DMS53 (cell line): ENCODE measurements at regions not wholly inside any gene's neighbourhood (a gene's known extent, or its start where the extent isn't known, plus 50 kb on each side); places are given as distances from the start of the nearest gene placed in this dataset.
"Not testable (repeated sequence)": the region's sequence is repeated elsewhere in the genome, so short reads cannot be mapped to it uniquely, and the experiment has no call there.

Experiments used
- DNase-seq: peaks from one replicate; lab custom pipeline; 2025; lab: John Stamatoyannopoulos, UW

DNA sequence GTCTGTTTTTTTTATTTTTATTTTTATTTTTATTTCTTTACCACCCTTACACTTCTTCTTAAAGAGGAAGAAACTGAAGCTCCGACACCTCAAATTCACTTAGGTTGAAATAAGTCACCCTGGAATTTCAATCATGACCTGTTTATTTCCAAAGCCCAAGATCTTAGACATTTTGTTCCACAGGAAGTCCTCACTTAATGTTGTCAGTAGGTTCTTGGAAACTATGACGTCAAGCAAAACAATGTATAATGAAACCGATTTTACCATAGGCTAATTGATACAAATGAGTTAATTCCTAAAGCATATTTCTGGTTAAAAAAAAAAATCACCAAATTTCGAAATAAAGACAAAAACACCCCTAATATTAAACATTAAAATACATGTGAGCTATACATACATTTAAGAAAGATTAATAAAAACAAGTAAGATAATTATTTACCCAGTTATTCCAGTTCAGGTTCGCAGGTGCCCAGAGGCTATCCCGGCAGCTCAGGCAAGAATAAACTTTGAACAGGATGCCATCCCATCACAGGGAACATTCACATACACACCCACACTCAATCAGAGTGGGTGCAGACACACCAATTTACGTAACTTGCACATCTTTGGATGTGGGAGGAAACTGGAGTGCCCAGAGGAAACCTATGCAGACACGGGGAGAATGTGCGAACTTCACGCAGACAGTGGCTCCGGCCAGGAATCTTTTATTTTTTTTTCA is 391.0 kb downstream of the RAP2B start:
- DNase-seq = no peak

- DNase-seq = peak; percentile 9
These were observed 391.5 kb downstream of the RAP2B start for GRCh38 chr3:153553605-153553945.

DNA sequence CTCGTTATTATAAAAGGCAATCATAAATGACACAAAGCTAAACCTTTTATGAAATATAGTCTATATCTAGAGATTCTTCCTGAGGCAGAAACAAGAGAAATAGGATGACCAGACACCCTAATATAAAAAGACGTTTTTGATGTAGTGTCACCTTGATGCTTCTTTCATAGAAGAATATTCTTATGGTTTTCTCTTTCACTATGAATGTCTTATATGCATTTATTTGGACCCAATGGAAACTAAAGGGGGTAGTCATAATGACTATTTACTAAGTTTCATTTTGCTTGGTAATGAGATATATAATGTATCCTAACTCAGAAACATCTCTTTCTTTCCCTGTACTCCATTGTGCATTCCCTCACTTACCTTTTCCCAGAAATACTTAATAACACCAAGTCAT is 393.9 kb downstream of the RAP2B start:
- DNase-seq = no peak

DNA sequence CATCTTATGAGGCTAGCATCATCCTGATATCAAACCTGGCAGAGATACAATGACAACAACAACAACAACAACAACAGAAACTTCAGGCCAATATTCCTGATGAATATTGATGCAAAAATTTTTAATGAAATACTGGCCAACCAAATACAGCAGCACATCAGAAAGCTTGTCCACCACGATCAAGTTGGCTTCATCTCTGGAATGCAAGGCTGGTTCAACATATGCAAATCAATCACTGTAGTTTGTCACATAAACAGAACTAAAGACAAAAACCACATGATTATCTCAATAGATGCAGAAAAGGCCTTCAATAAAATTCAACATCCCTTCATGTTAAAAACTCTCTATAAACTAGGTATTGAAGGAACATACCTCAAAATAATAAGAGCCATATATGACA is 397.3 kb downstream of the RAP2B start:
- DNase-seq = not testable (repeated sequence)

- DNase-seq = no peak
These were observed 405.0 kb downstream of the RAP2B start for GRCh38 chr3:153567011-153567410.

DNA sequence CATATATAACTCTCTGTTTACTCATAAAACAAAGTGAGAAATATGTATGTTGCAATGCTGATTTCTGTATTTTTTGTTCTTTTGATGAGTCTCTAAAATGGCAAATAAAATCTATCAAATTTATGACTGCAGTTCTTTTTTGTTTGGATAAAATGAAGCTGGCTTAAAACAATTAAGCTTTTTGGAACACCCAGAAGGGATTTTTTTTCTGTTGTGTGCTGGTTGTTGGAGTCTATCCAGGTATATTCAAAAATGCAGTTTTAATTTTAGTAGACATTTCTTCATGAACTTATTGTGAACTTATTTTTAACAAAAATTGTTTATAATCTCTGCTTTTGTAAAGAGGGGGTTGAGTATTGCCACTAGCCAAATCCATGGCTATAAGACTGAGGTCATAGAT is 405.5 kb downstream of the RAP2B start:
- no peak for DNase-seq

DNA sequence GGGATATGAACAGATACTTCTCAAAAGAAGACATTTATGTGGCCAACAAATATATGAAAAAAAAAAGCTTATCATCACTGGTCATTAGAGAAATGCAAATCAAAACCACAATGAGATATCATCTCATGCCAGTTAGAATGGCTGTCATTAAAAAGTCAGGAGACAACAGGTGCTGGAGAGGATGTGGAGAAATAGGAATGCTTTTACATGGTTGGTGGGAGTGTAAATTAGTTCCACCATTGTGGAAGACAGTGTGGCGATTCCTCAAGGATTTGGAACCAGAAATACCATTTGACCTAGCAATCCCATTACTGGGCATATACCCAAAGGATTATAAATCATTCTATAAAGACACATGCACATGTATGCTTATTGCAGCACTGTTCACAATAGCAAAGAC is 408.5 kb downstream of the RAP2B start:
- not testable (repeated sequence) for DNase-seq

DNA sequence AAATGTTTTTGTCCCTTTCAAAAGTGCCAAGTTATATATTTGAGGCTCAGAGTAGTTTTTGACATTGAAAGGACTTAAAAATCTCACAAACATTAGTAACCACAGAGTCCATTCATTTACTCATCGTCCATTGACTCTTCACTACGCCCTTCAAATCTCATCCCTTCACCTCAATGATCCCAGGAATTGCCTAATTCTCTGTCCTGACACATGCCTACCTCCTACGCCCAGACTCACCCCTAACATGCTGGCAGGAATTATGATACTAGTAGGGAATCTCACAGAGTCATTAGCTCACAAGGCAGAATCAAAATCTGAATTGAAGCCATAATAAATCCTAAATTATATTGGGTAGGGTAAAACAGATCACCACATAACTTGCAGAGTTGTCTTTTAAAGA is 410.1 kb downstream of the RAP2B start:
- no peak for DNase-seq

DNA sequence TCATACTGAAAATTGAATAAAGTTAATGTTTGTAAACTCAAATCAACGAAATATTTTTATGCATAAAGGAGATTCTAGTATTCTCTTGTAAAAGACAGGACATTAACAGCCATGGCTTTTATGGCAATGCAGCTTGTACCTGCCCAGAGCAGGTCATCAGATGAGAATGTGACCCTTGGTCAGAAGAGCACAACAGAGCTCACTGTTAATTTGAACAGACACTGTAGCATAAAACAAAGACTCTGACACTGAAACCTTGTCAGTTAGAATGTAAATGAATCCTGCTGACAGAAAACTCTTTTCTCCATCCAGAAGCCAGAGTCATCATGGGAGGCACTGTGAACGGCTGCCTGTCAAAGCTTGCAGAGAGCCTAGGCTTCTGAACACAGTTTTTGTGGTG is 410.6 kb downstream of the RAP2B start:
- DNase-seq = no peak

GRCh38 chr3:153573481-153573880 is 411.5 kb downstream of the RAP2B start:
- no peak for DNase-seq

GRCh38 chr3:153574445-153574844 is 412.4 kb downstream of the RAP2B start:
- no peak for DNase-seq

GRCh38 chr3:153577059-153577736 is 415.2 kb downstream of the RAP2B start:
- no peak for DNase-seq

GRCh38 chr3:153578046-153578445 is 416.0 kb downstream of the RAP2B start:
- DNase-seq = no peak

DNA sequence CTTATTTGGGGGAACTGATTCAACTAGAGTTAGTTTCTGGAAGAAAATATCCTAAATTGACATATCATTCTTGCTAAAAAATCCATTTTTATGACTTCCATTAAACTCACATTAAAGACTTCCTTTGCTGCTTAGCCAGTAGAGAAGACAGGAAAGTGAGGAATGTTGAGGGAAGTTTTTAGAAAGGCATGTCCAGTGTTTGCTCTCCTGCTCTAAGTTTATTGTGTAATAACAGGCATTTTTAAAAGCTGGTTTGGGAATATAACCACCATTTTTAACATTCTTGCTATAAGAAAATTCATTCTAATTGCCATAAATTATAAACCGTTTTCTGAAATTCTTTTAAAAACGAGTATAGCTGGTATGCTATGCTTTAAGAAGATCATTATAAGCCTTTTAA is 428.0 kb downstream of the RAP2B start:
- no peak for DNase-seq

GRCh38 chr3:153591561-153592245 is 429.7 kb downstream of the RAP2B start:
- DNase-seq = no peak

- DNase-seq = peak; percentile 62
These were observed 433.3 kb downstream of the RAP2B start for GRCh38 chr3:153595186-153595815.

DNA sequence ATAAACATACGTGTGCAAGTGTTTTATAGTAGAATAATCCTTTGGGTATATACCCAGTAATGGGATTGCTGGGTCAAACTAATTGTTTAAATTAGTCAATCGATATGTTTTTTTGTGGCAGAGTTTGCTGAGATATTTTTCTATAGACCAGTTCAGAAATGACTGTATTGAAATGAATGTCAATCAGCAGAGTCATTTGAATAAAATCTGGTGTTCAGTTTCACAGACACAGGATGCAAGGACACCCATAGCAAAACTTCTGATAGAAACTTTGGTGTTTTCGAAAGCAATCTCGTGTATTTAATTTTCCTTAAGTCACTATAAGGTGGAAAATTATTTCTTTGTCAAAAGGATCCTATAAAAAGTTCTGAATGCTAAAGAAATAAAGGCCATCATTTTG is 434.4 kb downstream of the RAP2B start:
- no peak for DNase-seq

GRCh38 chr3:153599685-153600084 is 437.7 kb downstream of the RAP2B start:
- no peak for DNase-seq

- no peak for DNase-seq
These were observed 438.9 kb downstream of the RAP2B start for GRCh38 chr3:153600896-153601295.

DNA sequence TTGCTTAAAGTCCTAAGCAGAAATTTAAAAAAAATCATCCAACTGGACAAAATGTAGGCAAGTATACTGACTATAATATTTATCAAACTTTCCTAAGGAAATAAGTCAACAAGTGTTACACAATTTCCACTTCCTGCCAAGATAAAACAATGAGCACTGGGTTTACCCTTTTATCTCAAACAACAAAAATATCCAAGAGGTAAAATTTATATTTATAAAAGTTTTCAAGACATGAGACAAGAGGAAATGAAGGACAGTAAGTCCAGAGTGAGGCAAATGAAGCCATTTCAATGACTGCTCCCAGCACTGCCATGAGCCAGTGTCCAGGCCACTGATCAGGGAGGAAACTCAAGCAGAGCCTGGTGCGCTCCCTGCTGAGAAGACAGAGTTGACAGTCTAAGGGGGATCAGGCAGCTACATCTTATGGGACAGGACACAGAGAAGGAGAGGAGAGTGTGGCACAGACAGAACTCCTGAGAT is 439.4 kb downstream of the RAP2B start:
- no peak for DNase-seq

GRCh38 chr3:153602801-153603200 is 440.8 kb downstream of the RAP2B start:
- DNase-seq = no peak

DNA sequence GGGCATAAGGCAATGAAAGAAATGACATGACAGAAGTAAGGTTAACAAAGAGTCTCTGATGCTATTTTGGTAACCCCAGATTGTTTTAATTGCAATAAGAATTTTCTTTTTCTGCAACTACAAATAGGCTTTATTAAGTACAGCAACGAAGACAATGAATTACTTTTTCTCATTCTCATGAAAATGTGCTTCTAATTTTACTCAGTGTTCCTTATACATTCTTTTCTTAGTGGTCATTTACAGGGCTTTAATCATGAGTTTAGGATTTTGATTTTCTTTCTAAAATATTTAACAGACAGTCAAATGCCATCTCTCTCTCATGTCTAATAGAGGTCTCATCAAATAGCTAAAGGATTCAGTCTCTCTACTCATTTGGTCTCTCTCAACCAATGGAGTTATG is 452.1 kb downstream of the RAP2B start:
- DNase-seq = no peak

- no peak for DNase-seq
These were observed 452.5 kb downstream of the RAP2B start for GRCh38 chr3:153614563-153614962.
